HCEC 1CT (cell line): ENCODE measurements at regions not wholly inside any gene's neighbourhood (a gene's known extent, or its start where the extent isn't known, plus 50 kb on each side); places are given as distances from the start of the nearest gene placed in this dataset.

Experiments
- DNase-seq: peaks from one replicate; pipeline ENCODE4 v3.0.0-alpha.2; 2017

DNA sequence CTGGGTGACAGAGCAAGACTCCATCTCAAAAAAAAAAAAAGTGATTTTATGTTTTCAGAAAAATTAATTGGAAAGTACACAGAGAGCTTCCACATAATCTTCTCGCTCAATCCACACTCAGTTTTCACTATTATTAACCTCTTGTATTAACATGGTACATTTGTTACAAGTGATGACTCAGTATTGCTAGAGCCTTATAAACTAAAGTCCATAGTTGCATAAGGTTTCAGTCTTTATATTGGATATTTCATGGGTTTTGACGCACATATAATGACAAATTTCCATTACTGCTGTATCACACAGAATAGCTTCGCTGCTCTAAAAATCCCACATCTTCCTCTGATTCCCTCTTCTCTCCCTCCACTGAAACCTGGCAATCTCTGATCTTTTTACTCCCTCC is 603.5 kb downstream of the XIRP2 start:
- no peak for DNase-seq

DNA sequence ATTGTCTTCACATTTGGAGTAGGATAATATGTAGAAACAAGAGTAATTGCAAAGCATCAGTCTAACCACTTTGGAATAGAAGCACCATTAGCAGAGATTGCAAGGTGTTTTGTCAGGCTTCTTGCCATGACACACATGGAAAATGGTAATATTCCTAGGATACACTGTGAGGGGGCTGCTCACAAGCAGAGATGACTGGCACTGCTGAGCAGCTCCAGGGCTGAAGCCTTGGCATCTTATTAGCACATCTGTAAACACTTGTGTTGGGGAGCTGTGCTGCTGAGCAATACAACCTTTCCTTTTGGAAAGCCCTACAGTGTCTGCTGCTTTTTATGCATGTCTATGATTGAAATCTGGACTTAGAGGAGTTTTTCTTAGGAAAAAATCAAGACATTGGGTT is 602.2 kb downstream of the XIRP2 start:
- no peak for DNase-seq

DNA sequence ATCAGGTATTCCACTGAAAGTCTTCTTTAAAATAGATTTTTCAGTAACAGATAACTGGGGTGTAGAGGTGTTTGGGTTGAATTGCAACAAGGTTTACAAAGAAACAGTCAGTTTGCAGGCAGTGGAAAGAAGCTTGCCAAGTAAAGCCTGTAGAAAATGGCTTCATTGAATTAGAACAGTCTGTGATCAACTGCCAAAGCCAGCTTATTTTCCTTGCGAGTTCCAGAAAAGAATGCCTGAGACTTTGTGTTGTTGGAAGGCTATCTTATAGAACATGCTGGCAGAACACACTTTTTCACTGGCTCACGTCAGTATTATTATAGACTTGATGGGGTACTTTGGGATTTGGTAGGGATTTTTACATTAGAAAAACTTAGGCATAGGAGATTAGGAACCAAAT is 601.0 kb downstream of the XIRP2 start:
- DNase-seq: no peak

DNA sequence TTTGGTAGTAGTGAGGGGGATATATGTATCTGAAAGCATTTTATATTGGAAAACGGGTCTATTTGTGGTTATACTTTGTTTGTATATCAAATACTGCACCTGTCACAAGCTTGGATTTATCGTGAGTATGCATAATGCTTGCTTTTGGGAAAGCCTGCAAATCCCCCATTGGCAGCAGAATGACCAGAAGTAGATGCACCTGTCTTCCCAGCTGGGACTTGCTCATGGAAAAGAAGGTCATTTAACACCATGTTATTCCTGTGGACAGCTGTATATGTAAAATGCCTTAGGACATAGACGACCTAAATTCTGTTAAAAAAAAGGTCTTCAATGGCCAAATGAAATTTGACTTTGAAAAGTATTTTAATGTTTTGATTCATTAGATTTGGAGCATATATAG is 599.4 kb downstream of the XIRP2 start:
- no peak for DNase-seq

DNA sequence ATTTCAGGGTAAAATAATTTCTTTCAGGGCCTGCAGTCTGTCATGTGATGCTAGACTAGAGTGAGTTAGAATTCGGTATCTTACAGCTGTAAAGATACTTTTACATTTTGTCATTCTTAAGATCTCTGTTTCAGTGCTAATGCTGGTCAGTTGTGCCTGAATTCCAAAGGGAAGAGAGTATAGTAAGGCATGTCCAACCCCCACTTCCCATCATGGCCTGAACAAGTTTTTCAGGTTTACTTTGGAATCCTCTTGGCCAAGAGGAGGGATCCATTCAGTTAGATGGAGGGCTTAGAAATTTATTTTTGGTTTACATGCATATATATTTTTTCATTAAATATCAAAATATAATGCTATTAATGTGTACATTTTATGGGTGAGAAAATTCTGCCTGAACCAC is 596.6 kb downstream of the XIRP2 start:
- no peak for DNase-seq

DNA sequence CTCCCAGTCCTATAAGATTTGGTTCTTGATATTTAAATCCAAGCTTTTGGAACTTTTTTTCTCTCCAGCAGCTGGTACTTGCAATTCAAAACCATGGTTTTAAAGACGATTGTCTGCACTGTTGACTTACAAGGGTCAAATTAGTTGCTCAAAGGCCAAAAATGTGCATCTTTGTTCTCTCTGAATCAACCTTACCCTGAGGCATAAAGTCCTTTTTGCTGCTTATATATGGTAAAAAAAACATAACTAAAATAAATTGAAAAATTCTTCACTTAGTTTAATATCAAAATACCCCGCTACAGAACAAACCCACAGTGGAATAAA is 592.7 kb downstream of the XIRP2 start:
- DNase-seq: no peak

DNA sequence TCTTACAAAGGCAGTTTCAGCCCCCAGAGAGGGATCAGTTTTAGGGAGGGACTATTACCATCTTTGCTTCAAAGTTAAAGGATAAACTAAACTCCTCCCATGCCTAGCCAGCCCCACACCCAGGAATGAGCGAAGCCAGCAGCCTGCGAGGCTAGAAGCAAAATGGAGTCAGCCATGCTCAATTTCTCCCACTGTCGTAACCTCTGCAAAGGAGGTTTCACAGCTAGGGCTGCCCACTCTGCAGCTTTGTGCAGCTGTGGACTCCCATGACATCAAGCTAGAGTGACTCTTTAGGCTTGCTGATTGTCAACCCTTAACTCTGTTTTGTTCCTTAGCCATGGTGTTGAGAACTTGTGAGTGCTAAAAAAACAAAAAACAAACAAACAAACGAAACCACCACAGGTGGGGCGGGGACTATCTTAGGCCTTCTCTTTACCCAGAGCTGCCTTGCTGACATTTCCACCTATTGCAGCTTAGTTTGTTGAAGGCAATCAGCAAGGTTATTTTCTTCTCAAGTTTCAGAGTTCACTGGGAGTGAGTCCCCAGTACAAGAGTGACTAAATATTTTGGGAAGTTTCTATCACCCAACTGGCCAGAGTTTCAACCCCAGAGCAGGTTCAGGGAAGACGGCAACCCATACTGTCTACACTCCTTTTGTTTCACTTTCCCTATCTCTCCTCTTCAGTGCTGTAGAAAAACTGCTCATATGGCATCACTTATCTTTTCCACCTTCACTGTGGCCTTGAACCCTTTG is 592.1 kb downstream of the XIRP2 start:
- peak; percentile 47 for DNase-seq

DNA sequence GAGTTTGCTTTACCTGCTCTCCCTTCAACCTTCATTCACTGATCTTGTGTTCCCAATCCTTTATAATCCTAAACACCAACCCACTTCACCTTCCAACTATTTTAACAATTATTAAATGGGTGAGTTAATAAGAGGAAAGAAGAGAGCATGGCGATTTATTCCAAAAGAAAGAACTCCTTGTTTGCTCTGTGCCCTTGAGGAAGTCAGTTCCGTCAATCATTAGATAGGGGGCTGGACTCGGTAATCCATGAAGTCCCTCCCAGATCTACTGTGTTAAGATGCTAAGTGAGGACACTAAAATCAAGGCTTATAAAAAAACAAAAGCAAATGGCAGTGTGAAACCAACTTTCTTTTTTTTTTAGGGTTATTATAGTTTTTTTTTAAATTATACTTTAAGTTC is 589.9 kb downstream of the XIRP2 start:
- DNase-seq: no peak

DNA sequence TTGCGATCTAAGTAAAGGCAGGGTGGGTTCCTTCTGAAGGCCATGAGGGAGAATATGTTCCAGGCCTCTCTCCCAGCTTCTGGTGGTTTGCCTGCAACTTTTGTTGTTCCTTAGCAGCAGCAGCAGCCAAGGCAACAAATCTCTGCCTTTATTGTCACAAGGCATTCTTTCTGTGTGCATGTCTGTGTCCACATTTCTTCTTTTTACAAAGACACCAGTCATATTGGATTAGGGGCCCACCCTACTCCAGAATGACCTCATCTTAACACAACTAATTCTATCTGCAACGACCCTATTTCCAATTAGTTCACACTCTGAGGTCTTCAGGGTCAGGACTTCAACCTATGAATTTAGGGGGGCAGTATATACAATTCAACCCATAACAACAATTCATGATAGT is 587.5 kb downstream of the XIRP2 start:
- DNase-seq: no peak

DNA sequence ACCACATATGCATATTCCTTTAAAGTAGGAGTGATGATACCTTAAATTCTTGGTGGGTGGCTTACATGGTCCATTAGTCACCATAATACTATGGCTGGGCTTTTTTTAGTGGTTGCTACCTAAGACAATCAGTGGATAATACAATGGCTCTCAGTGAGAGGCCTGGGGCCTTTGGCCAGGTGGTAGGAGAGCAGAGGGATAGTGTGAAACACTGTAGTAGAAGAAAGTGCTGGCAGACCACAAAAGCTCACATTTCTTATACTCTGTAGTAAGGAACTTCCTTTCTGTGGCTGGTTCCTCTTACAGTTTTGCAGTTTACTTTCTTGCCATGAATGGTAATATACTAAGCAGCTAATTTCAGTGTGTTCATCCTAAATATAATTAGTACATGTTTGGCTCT is 583.5 kb downstream of the XIRP2 start:
- DNase-seq: no peak

DNA sequence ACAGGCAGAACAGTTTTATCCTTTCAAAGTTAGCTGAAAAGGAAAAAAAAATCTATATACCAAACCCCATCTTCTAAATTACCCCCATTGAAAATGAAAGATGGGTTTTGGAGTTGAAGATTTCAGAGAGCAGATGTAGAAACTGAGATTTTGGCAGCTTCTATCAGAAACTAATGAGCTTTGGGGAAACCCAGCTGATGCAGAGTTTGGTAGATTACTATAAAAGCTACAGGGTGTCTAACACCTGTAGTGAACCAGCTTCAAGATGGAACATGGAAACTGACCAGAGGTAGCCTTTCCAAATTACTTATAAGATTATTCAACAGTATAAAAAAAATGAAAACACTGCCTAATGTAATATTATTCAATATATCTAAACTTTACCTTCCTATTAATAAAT is 583.1 kb downstream of the XIRP2 start:
- DNase-seq: no peak

DNA sequence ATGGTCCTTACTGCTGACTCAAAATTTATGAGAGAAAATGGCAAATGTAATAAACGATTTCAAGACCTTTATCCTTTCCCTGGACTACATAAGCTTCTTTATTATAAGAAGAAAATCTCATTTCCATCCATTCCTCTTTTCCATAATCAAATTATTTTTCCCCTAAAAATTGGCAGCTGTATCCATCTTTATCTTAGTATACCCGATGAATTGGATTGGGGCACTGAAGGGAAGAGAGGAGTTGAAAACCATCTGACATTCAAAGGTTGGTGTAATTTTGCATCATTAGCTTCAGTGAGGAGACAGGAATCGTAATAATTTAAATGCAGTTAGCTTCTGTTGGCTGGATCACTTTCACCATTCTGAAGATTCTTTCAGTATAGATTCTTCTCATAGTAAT is 574.1 kb downstream of the XIRP2 start:
- no peak for DNase-seq

DNA sequence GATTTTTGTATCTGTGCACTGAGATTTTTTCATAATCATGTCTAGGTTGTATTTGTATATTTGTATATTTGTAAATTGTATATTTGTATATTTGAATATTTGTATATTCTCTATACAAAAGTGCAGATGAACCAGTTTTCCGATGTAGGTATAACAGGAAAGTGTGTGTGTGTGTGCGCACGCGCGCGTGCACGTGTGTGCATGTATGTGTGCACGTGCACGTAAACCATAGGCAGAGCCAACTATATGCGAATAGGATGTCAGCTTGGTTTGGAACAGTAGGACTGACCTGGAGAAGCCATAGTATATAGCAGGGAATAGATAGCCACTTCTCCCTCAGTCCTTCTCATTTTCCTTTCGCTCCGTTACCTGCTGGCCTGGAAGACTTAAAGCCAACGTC is 565.8 kb downstream of the XIRP2 start:
- no peak for DNase-seq

DNA sequence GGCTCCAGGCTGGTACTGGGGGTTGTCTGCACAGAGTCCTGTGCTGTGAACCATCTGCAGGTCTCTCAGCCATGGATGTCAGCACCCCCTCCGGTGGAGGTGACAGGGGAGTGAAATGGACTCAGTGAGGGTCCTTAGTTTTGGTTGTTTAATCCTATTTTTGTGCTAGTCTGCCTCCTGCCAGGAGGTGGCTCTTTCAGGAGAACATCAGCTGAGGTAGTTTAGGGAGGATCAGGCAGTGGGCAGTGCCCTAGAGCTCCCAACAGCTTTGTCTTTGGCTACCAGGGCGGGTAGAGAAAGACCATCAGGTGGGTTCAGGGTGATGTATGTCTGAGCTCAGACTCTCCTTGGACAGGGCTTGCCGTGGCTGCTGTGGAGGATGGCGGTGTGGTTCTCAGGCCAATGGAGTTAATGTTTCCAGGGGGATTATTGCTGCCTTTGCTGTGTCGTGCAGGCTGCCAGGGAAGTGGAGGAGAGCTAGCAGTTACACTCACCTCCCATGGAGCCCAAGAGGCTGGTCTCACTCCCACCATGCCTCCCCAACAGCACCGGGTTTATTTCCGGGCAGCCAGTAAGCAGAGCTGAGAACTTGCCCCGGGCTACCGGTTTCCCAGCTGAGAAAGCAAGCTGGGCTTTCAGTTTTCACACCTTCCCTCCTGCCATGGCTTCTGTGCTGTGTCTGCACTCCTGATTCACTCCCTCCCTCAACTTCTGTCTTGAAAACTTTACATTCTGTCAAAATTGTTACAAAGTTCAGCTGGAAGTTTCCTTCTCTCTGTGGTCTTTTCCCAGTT is 563.4 kb downstream of the XIRP2 start:
- DNase-seq: no peak

DNA sequence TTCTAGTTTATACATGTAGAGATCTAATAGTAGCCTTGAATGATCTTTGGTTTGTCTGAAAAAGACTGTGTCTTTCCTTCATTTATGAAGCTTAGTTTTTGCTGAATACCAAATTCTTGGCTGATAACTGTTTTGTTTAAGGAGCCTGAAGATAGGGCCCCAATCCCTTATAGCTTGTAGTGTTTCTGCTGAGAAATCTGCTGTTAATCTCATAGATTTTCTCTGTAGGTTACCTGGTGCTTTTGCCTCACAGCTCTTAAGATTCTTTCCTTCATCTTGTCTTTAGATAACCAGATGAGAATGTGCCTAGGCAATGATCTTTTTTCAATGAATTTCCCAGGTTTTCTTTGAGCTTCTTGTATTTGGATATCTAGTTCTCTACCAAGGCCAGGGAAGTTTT is 562.1 kb downstream of the XIRP2 start:
- no peak for DNase-seq

DNA sequence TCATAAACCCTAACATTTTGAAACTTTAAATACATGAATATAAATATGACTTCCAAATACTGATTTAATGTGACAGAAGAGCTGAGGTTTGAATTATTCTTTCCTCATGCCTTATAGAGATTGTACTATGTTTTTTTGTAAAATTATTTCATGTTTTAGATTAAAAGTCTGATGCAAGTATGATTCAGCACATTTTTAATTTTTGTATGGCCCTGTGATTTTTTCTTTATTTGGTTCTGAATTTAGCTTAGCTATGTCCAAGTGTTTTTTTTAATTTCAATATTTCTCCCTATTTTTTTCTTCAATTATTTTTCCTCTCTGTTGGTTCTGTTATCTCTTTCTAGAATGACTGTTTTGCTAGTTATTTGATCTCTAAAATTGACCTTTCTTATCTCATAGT is 552.1 kb downstream of the XIRP2 start:
- no peak for DNase-seq

DNA sequence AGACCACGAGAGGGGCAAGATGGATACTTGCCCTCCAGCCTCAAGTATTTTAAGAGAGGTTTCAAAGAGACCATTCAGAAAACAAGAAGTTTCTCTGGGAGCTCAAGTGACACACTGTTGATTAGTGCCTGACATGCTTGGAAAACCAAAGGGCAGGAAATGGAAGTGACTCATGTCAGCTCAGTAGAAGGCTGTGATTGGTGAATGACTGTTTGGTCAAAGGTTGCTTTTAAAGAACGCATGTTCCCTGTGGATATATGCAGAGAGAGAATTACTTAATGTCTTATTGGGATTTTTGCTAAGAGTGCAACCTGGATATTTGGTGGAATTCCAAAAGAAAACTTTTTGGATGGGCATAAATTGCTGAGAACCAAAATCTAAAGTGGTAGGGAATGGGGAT is 549.9 kb downstream of the XIRP2 start:
- DNase-seq: peak; percentile 82

DNA sequence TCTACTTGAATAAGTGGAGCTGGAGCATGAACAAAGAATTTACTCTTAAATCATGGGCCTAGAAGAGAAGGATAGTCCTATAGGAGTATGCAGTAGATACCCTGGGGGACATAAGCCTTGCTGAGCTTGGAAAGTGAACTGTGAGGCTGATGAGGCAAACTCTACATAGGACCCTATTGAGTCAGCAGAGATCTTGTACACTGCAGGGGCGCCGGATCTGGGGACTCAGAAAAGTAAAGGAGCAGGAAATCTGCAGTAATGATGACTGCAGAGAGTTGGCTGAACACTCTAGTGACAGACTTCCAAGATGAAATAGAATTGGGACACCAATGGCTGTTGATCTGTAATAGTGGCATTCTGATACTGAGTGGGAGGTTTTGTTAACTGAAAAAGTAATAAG is 543.7 kb downstream of the XIRP2 start:
- DNase-seq: no peak

DNA sequence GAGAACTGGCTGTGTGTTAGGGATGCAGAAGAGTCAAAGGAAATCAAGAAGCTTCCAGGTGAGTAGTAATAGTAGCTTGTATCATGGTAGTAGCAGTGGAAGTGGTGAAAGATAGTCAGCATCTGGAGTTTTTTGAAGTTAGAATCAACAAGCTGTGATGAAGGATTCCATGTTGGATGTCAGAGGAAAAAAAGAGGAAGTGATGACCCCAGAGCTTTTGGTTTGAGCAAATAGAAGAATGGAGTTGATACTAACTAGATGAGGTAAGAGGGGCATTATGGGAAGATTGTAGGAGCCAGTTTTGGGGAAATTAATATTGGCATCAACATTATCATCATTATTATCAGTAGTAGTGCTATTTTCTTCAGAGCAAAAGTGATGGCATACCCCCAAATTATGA is 542.2 kb downstream of the XIRP2 start:
- no peak for DNase-seq

DNA sequence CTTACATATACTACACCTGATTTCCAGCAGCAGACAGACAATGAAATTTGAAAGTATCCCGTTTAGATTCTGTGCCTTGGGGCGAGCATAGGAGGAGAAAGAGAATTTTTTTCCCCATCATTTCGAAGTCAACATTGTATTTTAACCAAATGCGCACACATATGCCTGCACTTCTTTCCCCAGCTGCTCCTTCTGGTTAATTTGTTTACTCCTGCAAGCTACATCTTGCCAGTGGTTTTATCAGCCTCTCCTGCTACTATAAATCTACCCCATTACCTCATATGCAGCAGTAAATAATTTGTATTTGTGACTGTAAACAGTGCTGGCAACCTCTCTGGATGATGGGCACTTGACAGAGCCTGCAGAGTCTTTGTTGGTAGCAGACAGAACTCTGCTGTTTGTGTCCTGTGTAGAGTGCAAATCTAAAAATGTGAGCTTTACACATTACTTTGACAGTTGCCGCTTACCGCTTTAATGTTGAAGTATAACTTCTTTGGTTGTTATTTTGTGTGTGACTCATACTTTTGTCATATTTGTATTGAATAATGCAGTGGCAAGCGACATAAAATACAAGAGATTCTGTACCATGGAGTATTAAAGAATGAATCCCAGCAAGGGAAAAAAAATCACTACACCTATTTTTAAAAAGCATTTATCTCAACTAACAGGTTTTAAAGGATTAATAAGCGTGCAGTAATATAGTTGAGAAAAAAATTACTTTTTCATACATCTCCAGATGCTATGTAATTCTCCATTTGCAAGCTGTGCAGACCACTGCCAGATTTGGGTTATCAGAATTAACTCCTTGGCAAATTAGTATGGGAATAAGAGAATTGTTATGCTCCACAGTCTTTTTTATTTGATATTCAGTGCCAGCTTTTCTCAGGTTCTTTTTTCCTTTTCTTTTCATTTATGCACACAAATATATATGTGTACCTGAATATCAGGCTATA is 536.8 kb downstream of the XIRP2 start:
- no peak for DNase-seq

DNA sequence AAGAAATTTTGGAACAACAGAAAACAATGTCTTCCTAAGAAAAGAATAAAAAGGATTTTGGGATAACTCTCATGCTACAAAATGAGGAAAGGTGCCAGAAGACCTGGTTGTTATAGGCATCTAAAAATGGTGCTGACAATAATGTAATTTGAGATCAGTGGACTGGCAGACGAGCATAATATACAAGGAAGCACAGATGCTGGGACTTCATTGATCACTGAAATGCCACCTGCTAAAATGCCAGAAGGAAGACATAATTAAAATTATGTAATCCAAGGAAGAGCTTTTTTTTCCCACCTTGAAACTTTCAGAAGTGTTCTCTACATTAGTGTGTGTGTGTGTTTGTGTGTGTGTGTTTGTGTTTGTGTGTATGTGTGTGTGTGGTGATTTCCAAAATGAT is 535.9 kb downstream of the XIRP2 start:
- no peak for DNase-seq

DNA sequence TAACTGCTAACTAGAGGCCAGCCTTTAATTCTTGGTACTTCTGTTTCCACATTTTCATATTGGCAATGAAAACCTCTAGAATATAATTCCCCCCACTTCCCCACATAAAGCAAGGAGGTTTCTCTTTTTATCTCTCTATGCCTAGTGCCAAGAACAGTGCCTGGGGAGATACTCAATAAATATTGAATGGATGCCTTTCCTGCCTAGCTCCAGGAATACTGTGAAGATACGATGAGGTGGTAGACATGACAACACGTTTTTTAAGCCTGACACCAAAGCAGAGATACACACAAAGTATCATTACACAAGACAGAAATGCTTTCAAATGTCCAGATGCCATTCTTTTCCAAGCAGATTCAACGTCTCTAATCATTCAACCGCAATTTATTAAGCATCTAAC is 535.5 kb downstream of the XIRP2 start:
- DNase-seq: no peak

DNA sequence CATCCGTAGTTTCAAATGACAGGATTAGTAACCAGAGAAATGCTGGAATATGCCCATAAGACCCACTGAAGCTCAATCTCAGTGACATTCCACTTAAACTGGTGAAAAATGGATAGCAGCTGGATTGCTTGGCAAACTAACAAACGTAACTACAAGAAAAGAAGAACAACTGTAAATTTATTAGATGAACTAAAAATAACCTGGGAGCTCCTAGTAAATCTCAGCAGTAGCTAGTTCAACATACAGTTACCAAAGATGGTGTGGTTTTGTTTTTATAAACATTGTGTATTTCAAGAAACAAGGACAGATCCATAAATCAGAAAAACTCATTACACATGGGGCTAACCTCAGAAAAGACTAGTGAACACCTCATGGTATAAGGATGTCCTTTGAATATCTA is 531.9 kb downstream of the XIRP2 start:
- peak; percentile 73 for DNase-seq

DNA sequence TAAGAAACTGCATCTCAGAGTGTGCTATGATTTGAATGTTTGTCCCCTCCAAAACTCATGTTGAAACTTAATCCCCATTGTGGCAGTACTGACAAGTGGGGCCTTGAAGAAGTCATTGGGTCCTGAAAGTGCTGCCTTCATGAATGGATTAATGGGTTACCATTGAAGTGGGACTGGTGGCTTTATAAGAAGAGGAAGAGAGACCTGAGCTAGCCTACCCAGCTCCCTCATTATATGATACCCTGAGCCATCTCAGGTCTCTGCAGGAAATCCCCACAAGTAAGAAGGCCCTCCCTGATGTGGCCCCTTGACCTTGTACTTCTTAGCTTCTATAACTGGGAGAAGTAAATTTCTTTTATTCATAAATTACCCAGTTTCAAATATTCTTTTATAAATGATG is 526.8 kb downstream of the XIRP2 start:
- DNase-seq: no peak
